K562 (cell line): ENCODE measurements at regions not wholly inside any gene's neighbourhood (a gene's known extent, or its start where the extent isn't known, plus 50 kb on each side); places are given as distances from the start of the nearest gene placed in this dataset.

Source experiments
- ATAC-seq: fragments of 200-7000 bp; cut with Tn5 transposase; 3 replicates; pipeline ENCODE4 v1.9.1; 2020; ENCODE audit warnings: moderate library complexity
- BruUV-seq: library from RNA; stranded (reverse); fragments of 400-500 nt; replicated peaks from 2 replicates; lab custom pipeline; 2021; lab: Mats Ljungman, UMichigan
- CTCF ChIA-PET: fragments of 300-600 bp; formaldehyde crosslinking; extraction: SDS; loops from one replicate; lab custom pipeline; 2021; ENCODE audit warnings: low intra/inter-chr PET ratio; lab: Yijun Ruan, JAX
- POLR2A ChIA-PET: fragments of 300-600, 350-650 bp; sonication (Branson Sonifier 250); formaldehyde crosslinking; extraction: SDS; loops from one replicate; lab custom pipeline; 2021; ENCODE audit warnings: antibody characterized with exemption, inconsistent platforms; lab: Yijun Ruan, JAX
- DNase-seq, 4 experiments: peaks; one replicate each; pipeline versions ENCODE4 v3.0.0 to v3.0.0-alpha.2; 2011 to 2018; ENCODE audit warnings: low spot score in 3 of 4, mixed read lengths in 3 of 4; ENCODE audit errors: extremely low read depth in 1 of 4
- FAIRE-seq: peaks from 2 replicates; lab custom pipeline; 2011; peaks lifted over from hg19 to GRCh38; lab: Jason Lieb, UNC
- H2AFZ ChIP-seq: 2 replicates; pipeline ENCODE4 v1.6.0; 2011; ENCODE audit warnings: low read depth, low read length, control low read depth, inconsistent platforms
- H3K27ac ChIP-seq: fragments of 200-600 bp; 3 replicates; pipeline ENCODE4 v1.8.0; 2011; ENCODE audit warnings: low read depth, mild to moderate bottlenecking, control low read depth, inconsistent platforms, low read length, moderate library complexity, mixed read lengths; ENCODE audit errors: extremely low read depth
- H3K27me3 ChIP-seq, 2 experiments: fragments of 300-600 bp in 1 of 2; 2 replicates in 1 of 2; 3 replicates in 1 of 2; pipeline versions ENCODE4 v1.6.0 to v1.8.0; 2011; ENCODE audit warnings: inconsistent platforms in 2 of 2, low read length in 2 of 2, mild to moderate bottlenecking in 1 of 2, mixed read lengths in 1 of 2, moderate library complexity in 1 of 2; ENCODE audit not compliant: control insufficient read depth in 2 of 2, insufficient read depth in 2 of 2
- H3K36me3 ChIP-seq: fragments of 300-600 bp; 3 replicates; pipeline ENCODE4 v1.8.0; 2011; ENCODE audit warnings: mild to moderate bottlenecking, low read length, inconsistent platforms; ENCODE audit not compliant: control insufficient read depth, insufficient read depth
- H3K4me1 ChIP-seq, 2 experiments: fragments of 200-600 bp in 1 of 2; replicated peaks in 1 of 2; 2 replicates in 1 of 2; 3 replicates in 1 of 2; pipeline versions ENCODE4 v1.5.1 to v1.8.0; 2011; ENCODE audit warnings: inconsistent platforms in 2 of 2, low read length in 2 of 2, mild to moderate bottlenecking in 1 of 2, mixed read lengths in 1 of 2, moderate library complexity in 1 of 2; ENCODE audit not compliant: control insufficient read depth in 2 of 2, insufficient read depth in 2 of 2
- H3K4me2 ChIP-seq: 2 replicates; pipeline ENCODE4 v1.6.1; 2011; ENCODE audit warnings: low read length, control low read depth, inconsistent platforms, mixed read lengths; ENCODE audit not compliant: insufficient read depth
- H3K4me3 ChIP-seq: fragments of 200-600 bp; sonication (generic), shearing (Covaris generic); 2 replicates; pipeline ENCODE4 v1.5.1; 2016; ENCODE audit warnings: control low read depth, inconsistent platforms
- H3K79me2 ChIP-seq: fragments of 200-600 bp; 3 replicates; pipeline ENCODE4 v1.8.0; 2011; ENCODE audit warnings: low read length, inconsistent platforms; ENCODE audit not compliant: control insufficient read depth, insufficient read depth
- H3K9ac ChIP-seq, 2 experiments: 2 replicates each; pipeline versions ENCODE4 v1.6.0 to v1.6.1; 2011; ENCODE audit warnings: low read depth in 2 of 2, low read length in 2 of 2, control low read depth in 1 of 2, inconsistent platforms in 1 of 2, mild to moderate bottlenecking in 1 of 2, mixed read lengths in 1 of 2; ENCODE audit not compliant: insufficient read depth in 1 of 2
- H3K9me1 ChIP-seq: one replicate; pipeline ENCODE4 v1.6.0; 2011; ENCODE audit warnings: inconsistent platforms, mild to moderate bottlenecking, low read length, moderate library complexity; ENCODE audit not compliant: control insufficient read depth, insufficient read depth
- H3K9me3 ChIP-seq: replicated peaks from 2 replicates; pipeline ENCODE4 v1.5.1; 2011; ENCODE audit warnings: low read depth, low read length, inconsistent platforms; ENCODE audit not compliant: control insufficient read depth, insufficient read depth
- H4K20me1 ChIP-seq: replicated peaks from 2 replicates; pipeline ENCODE4 v1.6.1; 2011; ENCODE audit warnings: low read length, inconsistent platforms, mixed read lengths; ENCODE audit not compliant: control insufficient read depth, insufficient read depth
- BRD9 ChIP-seq: fragments of 450-650 bp; IDR thresholded peaks from 2 replicates; pipeline ENCODE4 v1.6.1; 2018; ENCODE audit warnings: low read depth; ENCODE audit not compliant: partially characterized antibody
- E2F8 ChIP-seq: fragments of 450-650 bp; IDR thresholded peaks from 2 replicates; pipeline ENCODE4 v1.7.1; 2018; ENCODE audit warnings: mild to moderate bottlenecking, low read depth; ENCODE audit not compliant: partially characterized antibody
- PHF8 ChIP-seq: fragments of 200-600 bp; sonication (generic); IDR thresholded peaks from 2 replicates; pipeline ENCODE4 v1.6.1; 2012; ENCODE audit warnings: mixed run types, mild to moderate bottlenecking, inconsistent platforms, low read length, moderate library complexity, borderline replicate concordance
- PRDM10 ChIP-seq: fragments of 450-650 bp; IDR thresholded peaks from 2 replicates; pipeline ENCODE4 v1.6.1; 2018; ENCODE audit not compliant: partially characterized antibody
- PTBP1 ChIP-seq: fragments of 200-400 bp; formaldehyde crosslinking; IDR thresholded peaks from 2 replicates; pipeline ENCODE4 v1.6.1; 2017; ENCODE audit warnings: low read depth, low read length
- TAF1 ChIP-seq: IDR thresholded peaks from 2 replicates; pipeline ENCODE4 v1.6.1; 2011; ENCODE audit warnings: mild to moderate bottlenecking, low read length, moderate library complexity; ENCODE audit not compliant: insufficient read depth, control insufficient read depth, severe bottlenecking; ENCODE audit errors: extremely low read depth
- ZNF280B ChIP-seq: fragments of 250-450 bp; sonication (Bioruptor Pico); IDR thresholded peaks from 2 replicates; pipeline ENCODE4 v1.5.1; 2021; ENCODE audit warnings: mild to moderate bottlenecking
- ZNF324 ChIP-seq: fragments of 250-450 bp; sonication (Bioruptor Pico); IDR thresholded peaks from 2 replicates; pipeline ENCODE4 v1.4.0; 2020; ENCODE audit warnings: mild to moderate bottlenecking
- ZNF398 ChIP-seq: fragments of 250-450 bp; sonication (Bioruptor Pico); IDR thresholded peaks from 2 replicates; pipeline ENCODE4 v1.8.0; 2021; ENCODE audit warnings: moderate library complexity, mild to moderate bottlenecking, inconsistent platforms
- WGBS: fragments of 100-300 bp; shearing (Covaris generic); methylation state at CpG from one replicate; pipeline ENCODE4 v1.1.6; 2016; ENCODE audit warnings: low coverage, mixed read lengths; ENCODE audit not compliant: insufficient coverage; ENCODE audit errors: missing lambda C conversion rate; 5-methylcytosine and 5-hydroxymethylcytosine counted together
- in situ Hi-C: fragments of 300-500 bp; cut with MboI; formaldehyde crosslinking; loops from 4 replicates; pipeline ENCODE4 v1.15.0; 2018; ENCODE audit warnings: inconsistent platforms, mixed read lengths
- intact Hi-C: fragments of 100-400 bp; cut with micrococcal nuclease; formaldehyde crosslinking; loops from 2 replicates; pipeline ENCODE4 v1.14.2; 2022

GRCh38 chr3:20912406-20912805 is 726.4 kb upstream of the SGO1 start:
- POLR2A ChIA-PET: interaction anchor here (0.9 to 1.0 kb wide), 2 partner anchors 14 to 37 kb away, joined by 3 read pairs; no protein-coding TSS in a partner anchor
- TF ChIP-seq ZNF398 (CRISPR knock-in tag) (no peak), BRD9 (no peak), PHF8 (no peak), ZNF324 (CRISPR knock-in tag) (no peak), PRDM10 (no peak), PTBP1 (no peak), ZNF280B (CRISPR knock-in tag) (no peak), E2F8 (no peak), TAF1 (no peak)
- Histone ChIP-seq H3K79me2 (no peaks in the 10 kb centered on the region), H3K4me1 (no peaks in the 10 kb centered on the region), H3K9me1 (no peaks in the 10 kb centered on the region), H3K27ac (no peak overlapping the region), H3K9ac (no peak overlapping the region), H4K20me1 (no peaks in the 10 kb centered on the region), H3K36me3 (no peaks in the 10 kb centered on the region), H2AFZ (no peak overlapping the region), H3K4me3 (no peak overlapping the region), H3K9me3 (peaks cover 2% of the 10 kb centered on the region), H3K27me3 (no peaks in the 10 kb centered on the region), H3K4me2 (no peak overlapping the region)
- DNase-seq (no peak), ATAC-seq (no peak), FAIRE-seq (no peak)
- intact Hi-C loops: no loop called here
- no TSS peak for BruUV-seq
- CTCF ChIA-PET: no interaction called here
- WGBS: 27% methylated on average over 2 of the region's 2 CpGs
- in situ Hi-C loops: no loop called here
